DOHH2 (cell line): ENCODE measurements at regions not wholly inside any gene's neighbourhood (a gene's known extent, or its start where the extent isn't known, plus 50 kb on each side); places are given as distances from the start of the nearest gene placed in this dataset.

Experiments
- H3F3A ChIP-seq: fragments of 200-600 bp; sonication (generic), shearing (Covaris generic); 2 replicates; pipeline ENCODE4 v1.6.0; 2016; ENCODE audit warnings: antibody characterized with exemption, mild to moderate bottlenecking; ENCODE audit not compliant: control insufficient read depth, insufficient read depth
- H3K27ac ChIP-seq: fragments of 200-600 bp; sonication (generic); 2 replicates; pipeline ENCODE4 v1.5.1; 2014; ENCODE audit warnings: low read depth, mild to moderate bottlenecking, low read length, moderate library complexity
- H3K27me3 ChIP-seq: fragments of 200-600 bp; sonication (generic); 2 replicates; pipeline ENCODE4 v1.6.1; 2014; ENCODE audit warnings: mild to moderate bottlenecking, low read length, mixed read lengths; ENCODE audit not compliant: control insufficient read depth
- H3K36me3 ChIP-seq: fragments of 200-600 bp; sonication (generic); 2 replicates; pipeline ENCODE4 v1.6.1; 2014; ENCODE audit warnings: mild to moderate bottlenecking, low read length, moderate library complexity, mixed read lengths; ENCODE audit not compliant: control insufficient read depth
- H3K4me1 ChIP-seq: fragments of 200-600 bp; sonication (generic); 2 replicates; pipeline ENCODE4 v1.6.1; 2014; ENCODE audit warnings: mild to moderate bottlenecking, low read length, mixed read lengths; ENCODE audit not compliant: control insufficient read depth
- H3K4me2 ChIP-seq: fragments of 200-600 bp; sonication (generic); 2 replicates; pipeline ENCODE4 v1.6.0; 2014; ENCODE audit warnings: mild to moderate bottlenecking, low read length, moderate library complexity
- H3K4me3 ChIP-seq: fragments of 200-600 bp; sonication (generic); 2 replicates; pipeline ENCODE4 v1.5.1; 2014; ENCODE audit warnings: mild to moderate bottlenecking, low read length, mixed read lengths
- H3K79me2 ChIP-seq: fragments of 200-600 bp; sonication (generic); 2 replicates; pipeline ENCODE4 v1.6.1; 2014; ENCODE audit warnings: mild to moderate bottlenecking, low read length, mixed read lengths; ENCODE audit not compliant: control insufficient read depth
- H3K9me2 ChIP-seq: fragments of 200-600 bp; sonication (generic); replicated peaks from 2 replicates; pipeline ENCODE4 v1.6.1; 2014; ENCODE audit warnings: mild to moderate bottlenecking, low read length, mixed read lengths; ENCODE audit not compliant: control insufficient read depth
- H3K9me3 ChIP-seq: fragments of 200-600 bp; sonication (generic); 2 replicates; pipeline ENCODE4 v1.6.1; 2014; ENCODE audit warnings: antibody characterized with exemption, low read length, mixed read lengths; ENCODE audit not compliant: control insufficient read depth, insufficient read depth
- H4K20me1 ChIP-seq: fragments of 200-600 bp; sonication (generic); 2 replicates; pipeline ENCODE4 v1.6.0; 2014; ENCODE audit warnings: low read depth, mild to moderate bottlenecking, antibody characterized with exemption, low read length, moderate library complexity; ENCODE audit not compliant: control insufficient read depth, insufficient read depth
- EZH2phosphoT487 ChIP-seq: fragments of 200-600 bp; sonication (generic); IDR thresholded peaks from 2 replicates; pipeline ENCODE4 v1.6.1; 2017; ENCODE audit warnings: borderline replicate concordance, mild to moderate bottlenecking, antibody characterized with exemption, low read length, moderate library complexity, mixed read lengths
- TF ChIP-seq, protein P1 (sequence below): fragments of 200-600 bp; sonication (generic); IDR thresholded peaks from one replicate; pipeline ENCODE4 v1.5.1; 2014; ENCODE audit warnings: antibody characterized with exemption, mild to moderate bottlenecking, low read depth, low read length; ENCODE audit not compliant: poor library complexity, severe bottlenecking

DNA sequence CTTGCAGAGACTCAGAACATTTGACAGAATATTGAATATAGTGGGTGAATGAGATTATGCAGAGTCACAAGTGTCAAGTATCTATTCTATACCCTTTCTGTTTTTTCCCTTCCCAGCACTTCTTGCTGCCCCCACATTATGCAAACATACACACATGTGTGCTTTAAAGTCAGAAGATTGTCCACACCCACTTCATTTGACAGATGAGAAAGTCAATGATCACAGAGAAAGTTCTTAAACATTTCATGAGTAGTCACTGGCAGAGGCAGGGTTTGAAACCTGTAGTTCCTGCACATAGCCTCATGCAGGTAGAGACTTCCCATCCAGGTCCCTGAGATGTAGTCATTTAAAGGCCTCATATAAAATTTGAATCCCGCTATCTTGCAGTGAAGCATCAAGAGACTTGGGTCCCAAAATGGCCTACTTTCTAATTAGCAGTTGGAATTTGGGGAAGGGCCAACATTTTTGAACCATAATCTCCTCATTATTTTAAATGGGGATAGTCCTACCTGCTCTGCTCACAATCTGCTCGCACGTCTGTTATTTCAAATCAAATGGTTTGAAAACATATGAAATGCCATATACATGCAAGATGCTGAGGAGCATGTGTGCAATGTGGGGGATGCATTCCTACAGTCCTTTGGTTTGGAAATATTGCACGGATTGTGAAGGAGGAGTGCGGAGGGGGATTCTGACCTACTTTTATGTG, 217.8 kb downstream of the STK31 start:
- Histone ChIP-seq H3K79me2 (no peaks in the 10 kb centered on the region), H3K9me2 (no peaks in the 10 kb centered on the region), H4K20me1 (no peaks in the 10 kb centered on the region), H3K4me2 (no peak overlapping the region), H3K36me3 (no peaks in the 10 kb centered on the region), H3K27me3 (peaks cover 5% of the 10 kb centered on the region; the same call in 1 of the 2 replicates), H3K9me3 (no peaks in the 10 kb centered on the region), H3F3A (no peaks in the 10 kb centered on the region), H3K4me1 (no peaks in the 10 kb centered on the region), H3K4me3 (no peak overlapping the region), H3K27ac (no peak overlapping the region)
- TF ChIP-seq EZH2phosphoT487, result no peak
- TF ChIP-seq, protein P1, sequence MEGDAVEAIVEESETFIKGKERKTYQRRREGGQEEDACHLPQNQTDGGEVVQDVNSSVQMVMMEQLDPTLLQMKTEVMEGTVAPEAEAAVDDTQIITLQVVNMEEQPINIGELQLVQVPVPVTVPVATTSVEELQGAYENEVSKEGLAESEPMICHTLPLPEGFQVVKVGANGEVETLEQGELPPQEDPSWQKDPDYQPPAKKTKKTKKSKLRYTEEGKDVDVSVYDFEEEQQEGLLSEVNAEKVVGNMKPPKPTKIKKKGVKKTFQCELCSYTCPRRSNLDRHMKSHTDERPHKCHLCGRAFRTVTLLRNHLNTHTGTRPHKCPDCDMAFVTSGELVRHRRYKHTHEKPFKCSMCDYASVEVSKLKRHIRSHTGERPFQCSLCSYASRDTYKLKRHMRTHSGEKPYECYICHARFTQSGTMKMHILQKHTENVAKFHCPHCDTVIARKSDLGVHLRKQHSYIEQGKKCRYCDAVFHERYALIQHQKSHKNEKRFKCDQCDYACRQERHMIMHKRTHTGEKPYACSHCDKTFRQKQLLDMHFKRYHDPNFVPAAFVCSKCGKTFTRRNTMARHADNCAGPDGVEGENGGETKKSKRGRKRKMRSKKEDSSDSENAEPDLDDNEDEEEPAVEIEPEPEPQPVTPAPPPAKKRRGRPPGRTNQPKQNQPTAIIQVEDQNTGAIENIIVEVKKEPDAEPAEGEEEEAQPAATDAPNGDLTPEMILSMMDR, result no peak

GRCh38 chr7:23928418-23928775, 218.4 kb downstream of the STK31 start:
- no peaks in the 10 kb centered on the region for H3K9me2 ChIP-seq
- H3K36me3 ChIP-seq, result no peaks in the 10 kb centered on the region
- H3K9me3 ChIP-seq, result no peaks in the 10 kb centered on the region
- H3K27me3 ChIP-seq, result peaks cover 5% of the 10 kb centered on the region; the same call in 1 of the 2 replicates
- no peak overlapping the region for H3K4me2 ChIP-seq
- TF ChIP-seq, protein P1, result no peak
- no peak for TF ChIP-seq EZH2phosphoT487
- H3K4me3 ChIP-seq, result no peak overlapping the region
- no peaks in the 10 kb centered on the region for H3K79me2 ChIP-seq
- H4K20me1 ChIP-seq, result no peaks in the 10 kb centered on the region
- no peak overlapping the region for H3K27ac ChIP-seq
- H3K4me1 ChIP-seq, result no peaks in the 10 kb centered on the region
- H3F3A ChIP-seq, result no peaks in the 10 kb centered on the region

DNA sequence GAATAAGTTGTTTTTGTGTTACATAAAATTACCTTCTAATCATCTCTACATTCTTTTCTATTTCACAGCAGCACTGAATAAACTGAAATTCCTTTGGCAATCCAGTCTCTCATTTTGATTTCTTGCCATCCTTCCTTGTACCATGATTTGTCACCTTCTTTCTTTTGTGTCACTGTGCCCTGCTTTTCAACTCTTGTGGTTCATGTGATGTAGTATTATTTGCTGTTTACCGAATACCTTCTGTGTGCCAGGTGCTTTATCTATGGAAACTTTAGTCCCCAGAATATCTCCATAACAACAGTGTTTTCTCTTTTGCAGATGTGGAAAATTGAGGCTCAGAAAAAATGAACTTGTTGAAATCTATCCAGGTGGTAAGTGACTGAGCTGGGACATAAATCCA, 220.3 kb downstream of the STK31 start:
- H3K27me3 ChIP-seq, result no peaks in the 10 kb centered on the region
- H3K4me2 ChIP-seq, result no peak overlapping the region
- no peak overlapping the region for H3K27ac ChIP-seq
- H3K36me3 ChIP-seq, result no peaks in the 10 kb centered on the region
- no peak overlapping the region for H3K4me3 ChIP-seq
- no peaks in the 10 kb centered on the region for H3F3A ChIP-seq
- H3K9me3 ChIP-seq, result no peaks in the 10 kb centered on the region
- no peak for TF ChIP-seq EZH2phosphoT487
- TF ChIP-seq, protein P1, result no peak
- no peaks in the 10 kb centered on the region for H3K79me2 ChIP-seq
- no peaks in the 10 kb centered on the region for H3K4me1 ChIP-seq
- no peaks in the 10 kb centered on the region for H3K9me2 ChIP-seq
- no peaks in the 10 kb centered on the region for H4K20me1 ChIP-seq
